Femur (tissue), 1 donor: ENCODE measurements at regions not wholly inside any gene's neighbourhood (a gene's known extent, or its start where the extent isn't known, plus 50 kb on each side); places are given as distances from the start of the nearest gene placed in this dataset.

Experiments used
- DNase-seq: peaks from one replicate; pipeline ENCODE4 v3.0.0-alpha.2; 2017

DNA sequence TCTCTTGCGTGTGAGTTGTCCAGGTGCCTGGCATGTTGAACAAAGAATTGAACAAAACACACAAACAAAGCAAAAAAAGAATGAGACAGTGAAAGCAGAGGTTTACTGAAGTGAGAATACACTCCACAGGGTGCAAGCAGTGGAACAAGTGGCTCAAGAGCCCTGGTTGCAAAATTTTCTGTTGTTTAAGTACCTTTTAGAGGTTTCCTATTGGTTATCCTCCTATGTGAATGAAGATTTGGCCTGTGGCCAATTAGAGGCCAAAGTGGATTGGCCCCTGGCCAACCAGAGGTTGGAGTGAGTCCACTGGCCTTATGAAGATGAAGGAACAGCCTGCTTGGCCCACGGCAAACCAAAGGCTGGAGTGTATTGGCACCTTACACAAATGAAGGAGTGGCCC lies 1188.5 kb upstream of the NRXN1 start:
- no peak for DNase-seq

DNA sequence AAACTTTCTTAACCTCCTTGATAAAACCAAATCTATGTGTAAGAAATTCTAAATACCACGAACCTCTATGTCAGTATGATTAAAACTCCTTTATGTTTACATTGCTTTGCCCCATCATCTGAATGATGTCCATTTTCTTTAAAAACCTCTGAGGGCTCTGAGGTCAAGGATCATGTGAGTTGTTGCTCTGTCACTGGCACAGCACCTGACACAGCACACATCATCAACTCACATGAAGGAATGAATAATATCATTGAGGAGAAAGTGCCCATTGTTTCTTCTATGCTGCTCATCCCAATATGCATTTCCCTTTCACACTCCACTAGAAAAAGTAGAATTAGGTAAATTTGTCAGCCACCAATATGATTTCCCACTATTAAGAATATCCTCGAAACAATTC lies 1178.7 kb upstream of the NRXN1 start:
- DNase-seq, result no peak

DNA sequence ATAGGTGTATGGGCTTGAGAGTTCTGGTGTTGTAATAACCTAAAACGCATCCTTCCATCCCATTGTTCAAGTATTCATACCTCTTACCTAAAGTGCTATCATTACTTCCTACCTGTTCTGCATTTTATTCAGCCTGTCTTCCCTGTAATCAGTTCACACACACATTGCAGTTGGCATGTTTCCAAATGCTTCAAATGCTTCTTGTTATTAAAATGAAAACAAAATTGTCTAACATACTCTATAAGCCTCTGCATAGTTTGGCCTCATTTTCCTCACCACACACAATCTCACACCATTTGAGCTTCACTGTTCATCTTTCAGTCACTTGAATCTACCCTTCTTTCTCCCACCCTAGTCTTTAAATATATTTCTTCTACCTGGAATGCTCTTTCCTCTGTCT lies 1178.2 kb upstream of the NRXN1 start:
- no peak for DNase-seq

DNA sequence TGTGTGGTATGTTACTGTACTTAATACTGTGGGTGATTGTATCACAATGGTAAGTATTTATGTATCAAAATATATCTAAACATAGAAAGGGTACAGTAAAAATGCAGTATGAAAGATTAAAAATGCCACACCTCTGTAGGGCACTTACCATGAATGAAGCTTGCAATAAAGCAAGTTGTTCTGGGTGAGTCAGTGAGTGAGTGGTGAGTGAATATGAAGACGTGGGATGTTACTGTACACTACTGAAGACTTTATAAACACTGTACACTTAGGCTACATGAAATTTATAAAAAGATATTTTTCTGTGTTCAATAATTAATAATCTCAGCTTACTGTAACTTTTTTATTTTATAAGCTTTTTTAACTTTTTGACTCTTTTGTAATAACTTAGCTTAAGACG lies 1162.4 kb upstream of the NRXN1 start:
- no peak for DNase-seq

DNA sequence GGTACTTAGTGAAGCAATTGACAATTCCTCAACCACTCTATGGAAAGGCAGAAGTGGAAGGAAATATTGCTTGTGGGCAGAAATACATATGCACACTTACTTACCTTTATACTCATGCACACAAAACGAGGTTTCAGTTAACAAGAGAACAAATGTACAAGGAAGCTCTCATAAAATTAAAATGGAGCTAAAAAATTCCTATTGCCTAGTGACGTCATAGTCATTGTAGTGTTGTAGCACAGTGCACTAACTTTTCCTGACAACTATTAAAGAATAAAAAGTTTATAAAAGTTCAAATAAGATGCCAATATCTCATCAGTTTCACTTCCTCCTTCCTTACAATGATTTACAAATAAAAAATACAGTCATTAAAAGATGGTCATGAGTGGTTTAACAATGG lies 1161.9 kb upstream of the NRXN1 start:
- no peak for DNase-seq

DNA sequence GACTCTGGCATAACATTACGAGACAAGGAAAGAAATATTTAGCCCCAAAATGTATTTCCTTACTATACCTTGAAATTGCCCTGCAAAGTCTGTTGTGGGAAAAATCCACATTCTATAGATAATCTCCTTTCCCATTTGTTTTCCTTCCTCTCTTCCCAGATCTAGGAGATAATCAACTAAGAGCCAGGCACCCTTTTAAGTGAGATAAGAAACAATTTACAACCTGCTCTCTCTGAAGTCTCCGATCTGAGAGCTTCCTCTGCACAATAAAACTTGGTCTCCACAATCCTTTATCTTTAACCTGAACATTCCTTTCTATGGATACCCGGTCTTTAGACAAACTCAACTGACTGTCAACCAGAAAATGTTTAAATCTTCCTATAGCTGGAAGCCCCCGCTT lies 1160.7 kb upstream of the NRXN1 start:
- DNase-seq, result no peak

DNA sequence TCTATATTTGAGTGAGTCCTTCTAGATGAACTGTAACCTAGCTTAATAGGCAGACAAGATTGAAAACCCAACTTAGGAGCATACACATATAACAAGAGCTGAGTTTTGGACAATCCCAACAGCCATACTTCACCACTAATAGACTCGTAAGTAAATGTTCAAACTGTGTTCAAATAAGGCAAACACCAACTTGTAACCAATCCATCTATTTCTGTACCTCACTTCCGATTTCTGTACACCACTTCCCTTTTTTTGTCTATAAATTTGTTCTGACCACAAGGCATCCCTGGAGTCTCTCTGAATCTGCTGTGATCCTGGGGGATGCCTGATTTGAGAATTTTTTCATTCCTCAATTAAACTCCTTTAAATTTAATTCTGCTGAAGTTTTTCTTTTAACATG lies 1149.1 kb upstream of the NRXN1 start:
- no peak for DNase-seq

DNA sequence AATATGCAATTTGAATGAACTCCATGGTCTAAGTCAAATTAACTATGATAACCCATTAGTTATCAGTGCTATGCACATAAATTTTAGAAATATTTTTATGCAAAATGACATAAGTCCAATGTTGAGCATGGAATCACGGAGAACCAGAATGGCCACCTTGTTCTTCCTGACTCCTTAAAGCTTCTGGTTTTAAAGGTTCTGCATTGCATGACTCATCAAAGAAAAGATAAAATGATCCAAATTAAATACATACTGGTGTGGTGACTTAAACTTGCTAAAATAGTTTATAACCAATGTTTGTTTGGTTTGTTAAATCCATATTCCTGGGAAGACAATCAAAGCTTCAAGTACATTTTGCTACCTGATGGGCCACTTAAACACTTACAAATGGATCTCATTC lies 1146.9 kb upstream of the NRXN1 start:
- no peak for DNase-seq

DNA sequence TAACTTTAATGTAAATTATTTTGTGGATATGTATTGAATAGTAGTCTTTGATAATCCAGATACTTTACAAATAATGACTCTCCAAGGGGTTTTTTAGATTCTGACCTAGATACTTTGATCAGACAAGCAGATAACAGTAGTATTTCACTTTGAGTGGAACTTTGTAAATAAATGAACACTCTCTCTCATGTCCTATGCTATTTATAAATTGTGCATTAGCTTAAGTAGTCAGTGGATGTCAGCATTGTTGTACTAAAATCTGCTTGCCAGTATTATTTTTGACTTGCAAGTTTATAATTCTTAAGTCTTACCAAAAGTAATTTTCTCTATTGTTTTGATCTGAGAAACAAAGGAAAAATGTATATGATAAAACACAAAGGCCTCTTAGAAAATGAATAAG lies 1113.1 kb upstream of the NRXN1 start:
- no peak for DNase-seq

DNA sequence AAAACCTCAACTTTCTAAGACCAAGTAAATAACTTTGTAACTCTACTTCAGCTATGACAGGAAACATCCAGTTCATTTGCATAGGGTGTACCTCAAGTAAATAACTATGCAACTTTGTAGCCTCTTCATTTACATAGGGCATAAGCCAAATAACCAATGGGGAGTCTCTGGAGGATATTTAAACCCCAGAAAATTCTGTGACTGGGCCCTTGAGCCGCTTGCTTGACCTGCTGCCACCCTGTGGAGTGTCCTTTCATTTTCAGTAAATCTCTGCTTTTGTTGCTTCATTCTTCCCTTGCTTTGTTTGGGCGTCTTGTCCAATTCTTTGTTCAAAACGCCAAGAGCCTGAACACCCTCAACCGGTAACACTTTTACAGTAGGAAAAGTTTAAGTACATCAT lies 1112.7 kb upstream of the NRXN1 start:
- no peak for DNase-seq

DNA sequence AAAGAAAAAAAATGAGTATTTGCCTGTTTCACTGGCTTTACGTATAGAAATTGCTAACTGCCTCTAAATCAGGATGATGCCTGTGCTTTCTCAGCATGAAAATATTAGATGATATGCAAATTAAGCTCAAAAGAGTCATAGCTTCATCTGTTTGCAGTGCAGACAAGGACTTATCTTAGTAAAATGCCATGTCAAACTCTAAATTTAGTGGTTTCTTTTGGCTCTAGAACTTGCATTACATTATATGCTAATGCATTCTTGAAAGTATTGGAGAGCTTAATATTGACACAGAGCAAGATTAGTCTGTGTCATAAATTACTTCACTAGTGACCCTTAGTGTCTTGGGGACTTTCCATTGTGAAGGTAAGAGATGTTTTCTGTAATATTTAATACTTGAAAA lies 1109.1 kb upstream of the NRXN1 start:
- no peak for DNase-seq

DNA sequence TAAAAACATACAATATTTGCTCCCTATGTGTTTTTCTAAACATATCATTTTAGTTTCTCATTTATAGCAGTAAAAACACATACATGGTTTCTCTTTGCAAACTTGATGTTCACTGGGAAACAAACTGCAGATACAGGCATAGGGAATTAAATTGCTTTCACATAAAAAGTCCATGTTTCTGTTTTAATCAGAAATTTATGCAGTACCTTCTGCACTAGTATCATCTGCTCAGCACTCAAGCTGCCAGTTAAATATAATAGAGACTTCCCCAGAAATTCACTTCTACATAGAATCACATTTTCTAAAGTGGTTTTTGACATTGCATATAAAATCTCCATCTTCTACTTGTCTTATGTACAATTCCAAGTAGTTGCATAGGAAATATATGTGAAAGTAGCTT lies 1107.3 kb upstream of the NRXN1 start:
- DNase-seq, result no peak

DNA sequence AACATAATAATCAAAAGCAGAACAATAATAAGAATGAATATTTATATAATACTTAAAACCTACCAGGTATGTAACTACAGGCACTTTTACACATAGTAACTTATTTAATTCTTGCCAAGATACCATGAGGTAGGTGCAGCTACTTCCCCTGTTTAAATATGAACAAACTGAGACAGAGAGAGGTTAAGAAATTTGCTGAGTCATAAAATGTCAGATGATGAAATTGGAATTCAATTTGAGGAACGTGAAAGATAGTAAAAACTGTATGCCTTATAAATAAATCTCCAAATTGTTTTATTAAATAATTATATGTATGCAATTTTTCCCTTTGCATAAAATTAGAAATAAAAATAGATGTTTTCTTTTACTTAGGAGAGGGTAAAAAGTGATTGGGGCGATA lies 1103.3 kb upstream of the NRXN1 start:
- DNase-seq, result no peak

DNA sequence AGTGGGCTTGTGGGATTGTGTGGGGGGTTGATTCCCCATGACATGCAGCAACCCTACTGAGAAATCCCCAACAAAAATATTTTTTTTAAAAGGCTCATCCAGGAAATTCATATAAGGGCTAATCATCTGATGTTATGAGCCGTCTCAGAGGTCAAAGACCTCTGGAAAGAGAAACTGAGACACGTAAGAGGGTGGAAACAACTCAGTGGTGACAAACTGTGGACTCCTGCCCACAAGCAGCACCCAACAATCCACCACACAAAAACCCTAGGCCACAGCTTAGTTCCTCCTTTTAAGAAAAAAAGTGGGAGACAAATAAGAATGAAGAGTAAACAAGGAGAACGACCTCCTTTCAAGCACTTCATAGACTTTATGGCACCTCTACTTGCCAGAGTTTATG lies 1096.1 kb upstream of the NRXN1 start:
- DNase-seq, result no peak

DNA sequence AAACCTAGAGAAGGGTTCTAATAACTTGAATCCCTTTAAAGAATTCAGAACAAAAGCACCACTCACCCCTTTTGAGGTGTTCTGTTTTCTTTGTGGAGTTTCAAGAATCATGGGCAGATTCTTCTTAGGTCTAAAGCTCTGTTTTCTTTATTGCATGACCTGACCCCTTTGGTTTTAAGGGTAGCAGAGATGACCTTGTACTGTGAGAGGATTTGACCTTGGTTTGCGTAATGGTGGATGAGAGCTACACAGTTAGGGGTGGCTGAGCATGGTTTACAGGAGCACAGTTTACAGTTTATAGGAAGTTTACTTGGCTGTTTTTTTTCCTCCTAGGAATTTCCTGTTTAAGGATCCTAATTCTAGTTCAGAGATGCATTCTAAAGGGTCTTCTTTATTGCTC lies 1095.6 kb upstream of the NRXN1 start:
- no peak for DNase-seq

DNA sequence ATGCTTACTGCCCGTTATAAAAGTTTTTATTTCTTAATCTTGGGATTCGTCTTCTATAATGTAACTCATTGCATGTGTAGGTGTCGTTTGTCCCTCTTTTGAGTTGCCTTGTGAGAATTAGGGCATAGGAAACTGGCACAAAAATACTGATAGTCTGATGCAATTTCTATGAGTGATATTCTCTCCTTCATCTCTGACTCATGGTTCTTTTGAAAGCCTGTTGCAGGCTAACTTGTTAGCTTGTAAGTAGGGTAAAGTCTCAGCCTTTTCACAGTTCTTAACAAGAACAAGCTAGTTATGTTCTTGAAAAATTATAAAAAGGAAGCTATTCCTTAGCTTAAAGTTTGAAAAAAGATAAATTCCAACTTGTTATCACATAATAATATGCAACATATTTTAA lies 1085.4 kb upstream of the NRXN1 start:
- DNase-seq, result no peak

DNA sequence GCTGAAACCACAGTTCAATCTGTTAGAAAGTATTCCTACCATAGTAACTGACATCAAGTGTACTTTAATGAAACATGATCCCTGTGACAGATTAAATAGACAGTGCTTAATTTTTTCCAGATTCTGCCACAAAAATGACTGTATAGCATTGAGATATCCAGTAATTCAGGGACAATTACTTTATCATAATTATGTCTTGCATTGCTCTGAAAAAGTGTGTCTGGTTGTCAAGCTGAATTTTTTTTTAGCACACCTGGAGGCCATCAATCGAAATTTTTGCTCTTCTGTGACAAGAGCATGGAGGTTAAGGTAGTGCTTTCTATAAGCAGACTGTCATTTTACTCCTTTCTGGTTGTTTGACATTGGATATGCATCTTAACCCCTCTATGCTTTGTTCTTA lies 1083.8 kb upstream of the NRXN1 start:
- DNase-seq, result no peak

DNA sequence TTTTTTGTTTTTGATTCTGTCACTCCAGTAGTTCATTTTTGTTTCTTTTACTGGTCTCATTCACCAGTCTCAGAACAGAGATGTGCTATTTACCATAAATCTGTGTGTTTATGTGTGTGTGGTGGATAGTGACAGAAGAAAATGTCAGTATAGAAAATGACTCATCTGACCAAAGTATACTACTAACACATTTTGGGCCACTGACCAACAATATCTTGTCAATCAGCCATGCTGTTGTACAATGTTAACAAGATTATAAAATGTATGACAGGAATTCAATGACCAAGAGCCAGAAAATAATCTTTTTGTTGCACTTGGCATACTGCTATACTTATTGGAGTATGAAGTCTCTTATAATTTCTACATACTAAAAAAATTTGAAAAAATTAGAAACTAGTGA lies 1081.4 kb upstream of the NRXN1 start:
- no peak for DNase-seq

DNA sequence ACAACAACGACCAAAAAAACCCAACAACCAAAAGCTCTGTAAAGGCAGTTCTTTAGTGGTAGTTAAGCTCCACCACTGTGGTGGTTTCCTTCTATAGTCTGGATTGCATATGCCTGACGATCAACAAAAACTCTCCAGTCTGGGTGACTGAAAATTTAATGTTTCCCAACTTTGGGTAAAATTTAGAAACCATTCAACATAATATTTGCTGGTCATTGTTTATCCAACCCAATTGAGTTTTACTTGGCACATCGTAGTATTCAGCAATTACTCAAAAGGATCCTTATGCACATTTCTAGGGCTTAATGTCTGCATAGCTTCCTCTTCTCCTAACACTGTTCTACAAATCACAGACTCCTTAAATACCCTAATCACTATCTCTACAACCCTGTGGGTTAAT lies 1080.2 kb upstream of the NRXN1 start:
- DNase-seq, result no peak

DNA sequence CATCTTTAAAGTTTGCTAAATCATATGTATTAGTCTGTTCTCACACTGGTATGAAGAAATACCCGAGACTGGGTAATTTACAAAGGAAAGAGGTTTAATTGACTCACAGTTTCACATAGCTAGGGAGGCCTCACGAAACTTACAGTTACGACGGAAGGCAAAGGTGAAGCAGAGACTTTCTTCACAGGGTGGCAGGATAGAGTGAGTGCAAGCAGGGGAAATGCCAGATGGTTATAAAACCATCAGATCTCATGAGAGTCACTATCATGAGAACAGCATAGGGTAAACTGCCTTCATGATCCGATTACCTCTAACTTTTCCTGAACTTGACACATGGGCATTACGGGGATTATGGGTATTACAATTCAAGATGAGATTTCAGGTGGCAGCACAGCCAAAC lies 1075.2 kb upstream of the NRXN1 start:
- DNase-seq, result no peak

DNA sequence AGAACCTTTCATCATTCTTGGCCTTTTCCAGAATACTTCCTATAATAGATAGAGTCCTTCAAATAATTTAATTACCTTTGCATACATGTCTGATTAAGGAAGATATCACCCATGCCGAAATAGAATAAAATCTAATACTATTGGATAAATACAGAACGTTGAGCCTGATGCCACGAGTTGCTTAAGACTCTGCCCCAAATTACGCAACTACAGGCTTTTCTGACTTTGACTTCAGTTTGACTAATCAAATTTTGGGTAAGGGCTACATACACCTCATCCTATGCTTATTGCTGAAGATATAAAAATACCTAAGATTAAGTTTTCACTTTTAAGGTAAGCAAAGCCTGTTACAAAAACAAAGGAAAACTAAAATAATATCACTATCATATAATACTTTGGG lies 1065.1 kb upstream of the NRXN1 start:
- no peak for DNase-seq

DNA sequence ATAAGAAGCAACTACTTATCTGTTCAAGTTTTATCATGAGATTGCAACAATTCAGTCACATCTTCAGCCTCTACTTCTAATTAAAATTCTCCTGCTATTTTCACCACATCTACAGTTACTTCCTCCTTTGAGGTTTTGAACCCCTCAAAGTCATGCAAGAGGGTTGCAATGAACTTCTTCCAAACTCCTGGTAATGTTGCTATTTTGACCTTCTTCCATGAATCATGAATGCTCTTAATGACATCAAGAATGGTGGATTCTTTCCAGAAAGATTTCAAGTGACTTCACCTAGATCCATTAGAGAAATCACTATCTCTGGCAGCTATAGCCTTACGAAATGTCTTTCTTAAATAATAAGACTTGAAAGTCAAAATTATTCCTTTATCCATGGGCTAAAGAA lies 1052.8 kb upstream of the NRXN1 start:
- no peak for DNase-seq

DNA sequence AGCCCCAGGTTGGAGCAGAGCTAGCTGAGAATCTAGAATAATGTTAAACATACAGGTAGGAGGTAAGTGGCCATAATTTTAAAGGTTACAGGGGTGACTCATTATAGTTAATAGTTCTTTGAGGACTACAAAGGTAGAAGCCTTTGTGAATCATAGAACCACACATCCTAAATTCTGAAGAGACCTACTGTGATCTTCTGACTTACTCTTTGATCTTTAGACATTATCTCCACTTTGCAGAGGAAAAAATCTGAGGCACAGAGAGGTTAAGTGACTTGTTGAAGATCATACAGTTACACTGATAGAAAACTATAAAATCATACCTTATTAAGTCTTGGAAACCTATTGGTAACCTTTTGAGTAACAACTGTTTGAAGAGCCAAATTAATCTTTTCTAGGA lies 1051.3 kb upstream of the NRXN1 start:
- DNase-seq, result no peak

DNA sequence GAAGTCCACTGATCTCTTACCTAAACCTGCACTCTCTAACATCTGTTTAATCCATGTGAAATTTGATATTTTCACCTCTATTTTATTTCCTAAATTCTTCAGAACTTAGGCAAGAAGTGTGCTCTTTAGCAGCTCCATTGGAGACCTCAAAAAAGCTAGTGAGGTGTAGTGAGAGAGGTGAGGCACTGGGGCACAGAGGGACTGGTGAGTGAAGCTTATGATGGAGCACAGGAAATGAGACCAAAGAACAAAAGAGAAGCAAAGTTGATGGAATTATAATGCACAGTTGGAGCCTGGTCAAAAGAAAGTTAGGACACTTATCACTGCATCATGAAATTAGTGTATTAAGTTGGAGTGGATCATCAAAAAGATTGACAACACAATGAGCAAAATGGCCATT lies 1050.7 kb upstream of the NRXN1 start:
- DNase-seq, result no peak

DNA sequence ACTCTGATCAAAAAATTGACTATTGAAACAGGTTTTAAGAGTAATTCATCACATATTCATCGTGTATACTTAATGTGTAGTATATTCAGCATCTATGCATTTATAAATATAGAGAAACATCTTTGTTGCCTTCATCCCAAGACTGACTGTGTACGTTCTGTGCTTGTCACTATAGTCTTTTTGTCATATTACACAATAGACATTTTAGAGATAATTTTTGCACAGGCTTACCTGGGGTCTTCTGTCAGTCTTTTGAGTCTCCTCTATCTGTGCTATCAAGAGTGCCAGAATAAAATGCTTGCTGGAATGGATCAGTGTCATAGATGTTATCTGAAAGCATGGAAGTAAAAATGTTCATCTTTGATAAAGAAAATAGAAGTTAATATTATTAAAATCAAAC lies 1047.7 kb upstream of the NRXN1 start:
- no peak for DNase-seq

DNA sequence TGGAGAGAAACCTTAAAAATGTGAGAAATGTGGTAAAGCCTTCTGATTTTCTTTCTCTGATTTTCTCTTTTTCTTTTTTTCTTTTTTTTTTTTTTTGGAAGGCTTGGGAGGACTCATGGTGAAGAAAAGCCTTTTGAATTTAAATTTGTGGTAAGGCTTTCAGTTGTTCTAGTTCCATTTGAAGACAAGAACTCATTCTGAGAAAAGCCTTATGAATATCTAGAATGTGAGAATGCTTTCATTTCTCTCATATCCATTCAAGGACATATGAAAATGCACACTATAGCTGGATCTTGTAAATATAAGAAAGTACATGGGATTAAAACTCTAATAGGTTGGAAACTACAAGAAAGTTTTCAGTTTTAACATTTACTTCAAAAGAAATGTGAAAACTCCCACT lies 1045.2 kb upstream of the NRXN1 start:
- no peak for DNase-seq
